MM.1S (cell line): ENCODE measurements at regions not wholly inside any gene's neighbourhood (a gene's known extent, or its start where the extent isn't known, plus 50 kb on each side); places are given as distances from the start of the nearest gene placed in this dataset.
A peak's percentile ranks its signal among the peaks of the same experiment; 100 is the strongest.

Experiments used
- DNase-seq: peaks from one replicate; pipeline ENCODE4 v3.0.0-alpha.2; 2015
- H2AFZ ChIP-seq: fragments of 300-600 bp; sonication (generic); 2 replicates; pipeline ENCODE4 v1.6.0; 2016; ENCODE audit warnings: antibody characterized with exemption, low read length
- H3F3A ChIP-seq: fragments of 300-600 bp; sonication (generic); 2 replicates; pipeline ENCODE4 v1.6.1; 2016; ENCODE audit warnings: mild to moderate bottlenecking, antibody characterized with exemption, low read length, moderate library complexity, mixed read lengths; ENCODE audit not compliant: insufficient read depth
- H3K27ac ChIP-seq: fragments of 300-600 bp; sonication (generic); 2 replicates; pipeline ENCODE4 v1.5.1; 2016; ENCODE audit warnings: mild to moderate bottlenecking, low read length
- H3K27me3 ChIP-seq: fragments of 300-600 bp; sonication (generic); replicated peaks from 2 replicates; pipeline ENCODE4 v1.6.0; 2016; ENCODE audit warnings: low read length; ENCODE audit not compliant: insufficient read depth
- H3K36me3 ChIP-seq: fragments of 300-600 bp; sonication (generic); replicated peaks from 2 replicates; pipeline ENCODE4 v1.6.1; 2016; ENCODE audit warnings: mild to moderate bottlenecking, low read length, mixed read lengths; ENCODE audit not compliant: insufficient read depth
- H3K4me1 ChIP-seq: fragments of 300-600 bp; sonication (generic); 2 replicates; pipeline ENCODE4 v1.6.1; 2016; ENCODE audit warnings: low read length, mixed read lengths
- H3K4me2 ChIP-seq: fragments of 300-600 bp; sonication (generic); 2 replicates; pipeline ENCODE4 v1.6.0; 2016; ENCODE audit warnings: low read depth, low read length
- H3K4me3 ChIP-seq: fragments of 300-600 bp; sonication (generic); 2 replicates; pipeline ENCODE4 v1.5.1; 2016; ENCODE audit warnings: low read length, mixed read lengths
- H3K79me2 ChIP-seq: fragments of 300-600 bp; sonication (generic); 2 replicates; pipeline ENCODE4 v1.6.1; 2016; ENCODE audit warnings: mixed run types, low read length, mixed read lengths
- H3K9ac ChIP-seq: fragments of 300-600 bp; sonication (generic); 2 replicates; pipeline ENCODE4 v1.6.1; 2016; ENCODE audit warnings: low read length, mixed read lengths
- H3K9me2 ChIP-seq: fragments of 300-600 bp; sonication (generic); replicated peaks from 2 replicates; pipeline ENCODE4 v1.6.1; 2016; ENCODE audit warnings: mild to moderate bottlenecking, low read length, mixed read lengths; ENCODE audit not compliant: insufficient read depth
- H3K9me3 ChIP-seq: fragments of 300-600 bp; sonication (generic); replicated peaks from 2 replicates; pipeline ENCODE4 v1.6.1; 2016; ENCODE audit warnings: mild to moderate bottlenecking, low read length, mixed read lengths; ENCODE audit not compliant: insufficient read depth
- H4K20me1 ChIP-seq: fragments of 300-600 bp; sonication (generic); 2 replicates; pipeline ENCODE4 v1.6.1; 2016; ENCODE audit warnings: mild to moderate bottlenecking, low read length, moderate library complexity, mixed read lengths; ENCODE audit not compliant: insufficient read depth
- CTCF ChIP-seq: fragments of 300-600 bp; sonication (generic); IDR thresholded peaks from 2 replicates; pipeline ENCODE4 v1.5.1; 2016; ENCODE audit warnings: antibody characterized with exemption, low read length, mixed read lengths
- EZH2 ChIP-seq: fragments of 300-600 bp; sonication (generic); optimal IDR thresholded peaks from 2 replicates; pipeline ENCODE3; 2017; ENCODE audit warnings: low read depth, mild to moderate bottlenecking, antibody characterized with exemption, low read length, mixed read lengths
- EZH2phosphoT487 ChIP-seq: fragments of 300-600 bp; sonication (generic); IDR thresholded peaks from 2 replicates; pipeline ENCODE4 v1.6.1; 2018; ENCODE audit warnings: antibody characterized with exemption, low read length

- H3K27ac ChIP-seq = no peak overlapping the region
Measured at GRCh38 chrX:94551831-94552230, 877.8 kb downstream of the FAM133A start.

GRCh38 chrX:94560930-94561329 is 886.9 kb downstream of the FAM133A start:
- Histone ChIP-seq H3K9me3 (no peaks in the 10 kb centered on the region), H3K79me2 (no peaks in the 10 kb centered on the region), H3K36me3 (no peaks in the 10 kb centered on the region), H3K9ac (no peak overlapping the region), H4K20me1 (no peaks in the 10 kb centered on the region), H2AFZ (no peak overlapping the region), H3K4me1 (no peaks in the 10 kb centered on the region), H3K27me3 (no peaks in the 10 kb centered on the region), H3K4me2 (no peak overlapping the region), H3K27ac (no peak overlapping the region), H3F3A (no peaks in the 10 kb centered on the region), H3K9me2 (no peaks in the 10 kb centered on the region), H3K4me3 (no peak overlapping the region)
- TF ChIP-seq EZH2 (no peak), CTCF (no peak), EZH2phosphoT487 (no peak)
- no peak for DNase-seq

More at GRCh38 chrX:94551831-94552230, 877.8 kb downstream of the FAM133A start:
- Histone ChIP-seq H3K4me1 (no peaks in the 10 kb centered on the region), H2AFZ (no peak overlapping the region), H3F3A (no peaks in the 10 kb centered on the region), H3K9me2 (no peaks in the 10 kb centered on the region), H3K27me3 (no peaks in the 10 kb centered on the region), H3K9ac (no peak overlapping the region), H3K79me2 (no peaks in the 10 kb centered on the region), H3K36me3 (no peaks in the 10 kb centered on the region), H3K9me3 (no peaks in the 10 kb centered on the region), H3K4me3 (no peak overlapping the region), H4K20me1 (no peaks in the 10 kb centered on the region), H3K4me2 (no peak overlapping the region)
- no peak for DNase-seq
- TF ChIP-seq EZH2 = no peak
- no peak for TF ChIP-seq EZH2phosphoT487
- TF ChIP-seq CTCF = no peak

- DNase-seq = no peak
- Histone ChIP-seq H3K79me2 (no peaks in the 10 kb centered on the region), H4K20me1 (no peaks in the 10 kb centered on the region), H3K4me3 (no peak overlapping the region), H3K9me2 (no peaks in the 10 kb centered on the region), H3K9ac (no peak overlapping the region), H3K4me2 (no peak overlapping the region), H3K27ac (no peak overlapping the region), H3K36me3 (no peaks in the 10 kb centered on the region), H3K9me3 (no peaks in the 10 kb centered on the region), H2AFZ (no peak overlapping the region), H3F3A (no peaks in the 10 kb centered on the region), H3K4me1 (no peaks in the 10 kb centered on the region), H3K27me3 (no peaks in the 10 kb centered on the region)
- TF ChIP-seq CTCF (peak; percentile 23), EZH2phosphoT487 (no peak)
Measured at GRCh38 chrX:94576367-94577004, 902.5 kb downstream of the FAM133A start.
